CD14-positive monocyte (primary cell): ENCODE measurements at regions not wholly inside any gene's neighbourhood (a gene's known extent, or its start where the extent isn't known, plus 50 kb on each side); places are given as distances from the start of the nearest gene placed in this dataset.

Experiments
- DNase-seq, 3 donors: peaks; one replicate each; pipeline ENCODE4 v3.0.0-alpha.2; 2011 to 2022
- H2AFZ ChIP-seq: 2 replicates; pipeline ENCODE4 v1.6.0; 2012; ENCODE audit warnings: mild to moderate bottlenecking, low read depth, low read length, inconsistent platforms; ENCODE audit not compliant: insufficient read depth, poor library complexity, severe bottlenecking
- H3K27ac ChIP-seq, 2 donors: 1 replicate in 1 of 2; 2 replicates in 1 of 2; pipeline ENCODE4 v1.5.1; 2012 to 2013; ENCODE audit warnings: low read length in 2 of 2, control low read depth in 1 of 2, inconsistent platforms in 1 of 2, low read depth in 1 of 2, mild to moderate bottlenecking in 1 of 2
- H3K27me3 ChIP-seq, 2 donors: one replicate each; pipeline versions ENCODE4 v1.6.0 to v1.6.1; 2011 to 2013; ENCODE audit warnings: low read length in 2 of 2; ENCODE audit not compliant: control insufficient read depth in 2 of 2, insufficient read depth in 2 of 2
- H3K36me3 ChIP-seq, 2 donors: replicated peaks in 1 of 2; 1 replicate in 1 of 2; 2 replicates in 1 of 2; pipeline versions ENCODE4 v1.5.1 to v1.6.1; 2012 to 2013; ENCODE audit warnings: low read length in 2 of 2, control low read depth in 1 of 2, inconsistent platforms in 1 of 2, mild to moderate bottlenecking in 1 of 2; ENCODE audit not compliant: insufficient read depth in 2 of 2, control insufficient read depth in 1 of 2
- H3K4me1 ChIP-seq, 2 donors: 1 replicate in 1 of 2; 2 replicates in 1 of 2; pipeline versions ENCODE4 v1.5.1 to v1.6.1; 2012 to 2013; ENCODE audit warnings: low read length in 2 of 2, control low read depth in 1 of 2, inconsistent platforms in 1 of 2, mild to moderate bottlenecking in 1 of 2, moderate library complexity in 1 of 2; ENCODE audit not compliant: insufficient read depth in 2 of 2, control insufficient read depth in 1 of 2
- H3K4me2 ChIP-seq: replicated peaks from 2 replicates; pipeline ENCODE3; 2012; ENCODE audit warnings: low read length, moderate library complexity, mild to moderate bottlenecking; ENCODE audit not compliant: poor library complexity, severe bottlenecking; ENCODE audit errors: extremely low read depth
- H3K4me3 ChIP-seq, 3 experiments: fragments of 200-600 bp in 1 of 3; sonication (generic) in 1 of 3; replicated peaks in 1 of 3; 1 replicate in 2 of 3; 2 replicates in 1 of 3; pipeline ENCODE4 v1.5.1; 2011 to 2013; ENCODE audit warnings: low read length in 3 of 3, mild to moderate bottlenecking in 3 of 3, control low read depth in 2 of 3, low read depth in 2 of 3, inconsistent platforms in 1 of 3, moderate library complexity in 1 of 3
- H3K79me2 ChIP-seq: 2 replicates; pipeline ENCODE4 v1.6.0; 2012; ENCODE audit warnings: mild to moderate bottlenecking, control low read depth, inconsistent platforms, low read length, moderate library complexity; ENCODE audit not compliant: insufficient read depth
- H3K9ac ChIP-seq: 2 replicates; pipeline ENCODE4 v1.6.0; 2017; ENCODE audit warnings: low read length, mild to moderate bottlenecking; ENCODE audit not compliant: insufficient read depth, poor library complexity, severe bottlenecking
- H3K9me3 ChIP-seq, 2 donors: replicated peaks in 1 of 2; 1 replicate in 1 of 2; 2 replicates in 1 of 2; pipeline versions ENCODE4 v1.5.1 to v1.6.1; 2012 to 2013; ENCODE audit warnings: low read length in 2 of 2, control low read depth in 1 of 2; ENCODE audit not compliant: control insufficient read depth in 1 of 2, insufficient read depth in 1 of 2
- H4K20me1 ChIP-seq: 2 replicates; pipeline ENCODE4 v1.6.0; 2012; ENCODE audit warnings: mild to moderate bottlenecking, low read length, control low read depth, moderate library complexity; ENCODE audit not compliant: insufficient read depth
- H3K27ac Mint-ChIP-seq, 7 donors: one replicate each; pipeline ENCODE4 v1.8.0; 2020; ENCODE audit warnings: mild to moderate bottlenecking in 7 of 7, mixed read lengths in 7 of 7, moderate library complexity in 6 of 7, inconsistent platforms in 2 of 7
- H3K27me3 Mint-ChIP-seq, 3 donors: one replicate each; pipeline ENCODE4 v1.8.0; 2021 to 2022; ENCODE audit warnings: low read depth in 3 of 3, mild to moderate bottlenecking in 3 of 3, mixed read lengths in 3 of 3, moderate library complexity in 3 of 3, inconsistent platforms in 1 of 3
- H3K36me3 Mint-ChIP-seq, 2 donors: one replicate each; pipeline ENCODE4 v1.8.0; 2020; ENCODE audit warnings: mixed read lengths in 2 of 2, inconsistent platforms in 1 of 2, mild to moderate bottlenecking in 1 of 2
- H3K4me1 Mint-ChIP-seq: one replicate; pipeline ENCODE4 v1.8.0; 2020; ENCODE audit warnings: mild to moderate bottlenecking, mixed read lengths
- H3K4me3 Mint-ChIP-seq, 2 donors: one replicate each; pipeline ENCODE4 v1.8.0; 2020; ENCODE audit warnings: mild to moderate bottlenecking in 2 of 2, mixed read lengths in 2 of 2, moderate library complexity in 1 of 2
- H3K9me3 Mint-ChIP-seq, 7 donors: one replicate each; pipeline ENCODE4 v1.8.0; 2020 to 2022; ENCODE audit warnings: mixed read lengths in 7 of 7, mild to moderate bottlenecking in 6 of 7, moderate library complexity in 6 of 7, inconsistent platforms in 2 of 7
- WGBS: methylation state at CpG from one replicate; pipeline ENCODE4 v1.1.5; 2013; ENCODE audit warnings: missing lambda C conversion rate; ENCODE audit not compliant: insufficient coverage; 5-methylcytosine and 5-hydroxymethylcytosine counted together
- intact Hi-C, 2 donors: fragments of 100-400 bp; cut with micrococcal nuclease; formaldehyde crosslinking; loops; one replicate each; pipeline versions ENCODE4 v1.15.0 to v1.15.1; 2023
- TF ChIP-seq, protein P1 (sequence below): fragments of 200-600 bp; IDR thresholded peaks from one replicate; pipeline ENCODE4 v1.8.0; 2022; ENCODE audit warnings: antibody characterized with exemption, mild to moderate bottlenecking

DNA sequence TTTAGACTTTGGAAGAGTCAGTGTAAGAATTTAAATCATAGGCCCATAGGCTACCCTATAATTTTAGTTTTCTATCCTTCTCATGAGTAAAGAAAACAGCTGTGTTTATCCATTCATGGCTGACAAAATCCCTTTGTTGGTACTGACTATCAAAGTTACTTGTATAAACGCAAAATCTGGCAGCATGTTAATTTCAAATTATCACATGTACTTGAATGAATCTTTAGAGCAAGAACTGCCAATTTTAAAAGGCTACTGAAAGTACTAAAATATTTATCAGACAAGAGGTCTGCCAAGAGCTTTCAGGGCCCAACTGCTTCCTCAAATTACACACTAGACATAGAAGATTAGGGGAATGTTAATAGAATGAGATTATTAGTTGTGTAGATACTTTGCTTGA, 66.6 kb downstream of the MYL12B start:
- Histone ChIP-seq H4K20me1 (no peaks in the 10 kb centered on the region), H3K4me2 (no peak overlapping the region), H2AFZ (no peak overlapping the region), H3K27ac (no peak overlapping the region), H3K9ac (no peak overlapping the region), H3K4me3 (no peak overlapping the region), H3K79me2 (no peaks in the 10 kb centered on the region), H3K27me3 (no peaks in the 10 kb centered on the region), H3K4me1 (peaks cover 10 to 11% of the 10 kb centered on the region in 2 donors), H3K9me3 (no peaks in the 10 kb centered on the region), H3K36me3 (no peaks in the 10 kb centered on the region)
- H3K4me1 Mint-ChIP-seq: peaks cover 13% of the 10 kb centered on the region
- no CpG with 5 or more reads among the region's 1 CpG for WGBS
- TF ChIP-seq, protein P1, sequence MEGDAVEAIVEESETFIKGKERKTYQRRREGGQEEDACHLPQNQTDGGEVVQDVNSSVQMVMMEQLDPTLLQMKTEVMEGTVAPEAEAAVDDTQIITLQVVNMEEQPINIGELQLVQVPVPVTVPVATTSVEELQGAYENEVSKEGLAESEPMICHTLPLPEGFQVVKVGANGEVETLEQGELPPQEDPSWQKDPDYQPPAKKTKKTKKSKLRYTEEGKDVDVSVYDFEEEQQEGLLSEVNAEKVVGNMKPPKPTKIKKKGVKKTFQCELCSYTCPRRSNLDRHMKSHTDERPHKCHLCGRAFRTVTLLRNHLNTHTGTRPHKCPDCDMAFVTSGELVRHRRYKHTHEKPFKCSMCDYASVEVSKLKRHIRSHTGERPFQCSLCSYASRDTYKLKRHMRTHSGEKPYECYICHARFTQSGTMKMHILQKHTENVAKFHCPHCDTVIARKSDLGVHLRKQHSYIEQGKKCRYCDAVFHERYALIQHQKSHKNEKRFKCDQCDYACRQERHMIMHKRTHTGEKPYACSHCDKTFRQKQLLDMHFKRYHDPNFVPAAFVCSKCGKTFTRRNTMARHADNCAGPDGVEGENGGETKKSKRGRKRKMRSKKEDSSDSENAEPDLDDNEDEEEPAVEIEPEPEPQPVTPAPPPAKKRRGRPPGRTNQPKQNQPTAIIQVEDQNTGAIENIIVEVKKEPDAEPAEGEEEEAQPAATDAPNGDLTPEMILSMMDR: no peak
- intact Hi-C loops: no loop called here
- H3K9me3 Mint-ChIP-seq: peaks cover 0 to 5% (median 1%) of the 10 kb centered on the region in 7 donors
- peaks cover 0 to 2% (median 2%) of the 10 kb centered on the region in 3 donors for H3K27me3 Mint-ChIP-seq
- no peak overlapping the region for H3K27ac Mint-ChIP-seq
- DNase-seq: no peak
- no peaks in the 10 kb centered on the region for H3K36me3 Mint-ChIP-seq
- H3K4me3 Mint-ChIP-seq: no peak overlapping the region

DNA sequence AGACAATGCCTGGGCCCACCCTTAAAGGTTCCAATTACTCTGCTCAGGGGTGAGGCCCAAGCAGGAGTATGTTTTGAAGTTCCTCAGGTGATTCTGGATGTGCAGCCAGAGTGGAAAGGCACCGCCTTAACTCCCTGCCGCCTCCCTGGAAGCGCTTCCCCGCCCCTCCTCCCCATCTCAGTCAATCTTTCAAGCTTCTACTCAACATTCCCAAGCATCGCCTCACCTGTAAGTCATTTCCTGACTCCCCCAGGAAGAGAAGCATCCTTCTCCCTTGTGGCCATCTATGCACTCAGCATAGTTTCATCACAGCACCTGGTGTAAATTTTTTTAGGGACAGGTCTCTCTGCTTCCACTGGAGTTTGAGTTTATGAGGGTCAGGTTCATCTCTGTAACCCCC, 67.5 kb downstream of the MYL12B start:
- TF ChIP-seq, protein P1: no peak
- no peaks in the 10 kb centered on the region for H3K9me3 ChIP-seq
- H3K4me1 Mint-ChIP-seq: peaks cover 4% of the 10 kb centered on the region
- H2AFZ ChIP-seq: no peak overlapping the region
- peaks cover 1% of the 10 kb centered on the region in 2 donors for H3K4me1 ChIP-seq
- H3K4me3 Mint-ChIP-seq: no peak overlapping the region
- no peak overlapping the region for H3K9ac ChIP-seq
- H4K20me1 ChIP-seq: no peaks in the 10 kb centered on the region
- H3K27me3 ChIP-seq: no peaks in the 10 kb centered on the region
- H3K27me3 Mint-ChIP-seq: peaks cover 0 to 2% (median 2%) of the 10 kb centered on the region in 3 donors
- H3K36me3 Mint-ChIP-seq: no peaks in the 10 kb centered on the region
- peaks cover 0 to 5% (median 1%) of the 10 kb centered on the region in 7 donors for H3K9me3 Mint-ChIP-seq
- H3K27ac ChIP-seq: no peak overlapping the region
- no peak for DNase-seq
- no peak overlapping the region for H3K27ac Mint-ChIP-seq
- H3K79me2 ChIP-seq: no peaks in the 10 kb centered on the region
- no peak overlapping the region for H3K4me3 ChIP-seq
- H3K36me3 ChIP-seq: no peaks in the 10 kb centered on the region
- H3K4me2 ChIP-seq: no peak overlapping the region
- 82% methylated on average over 4 of the region's 5 CpGs for WGBS
- intact Hi-C loops: no loop called here
